ENCODE measurements at regions not wholly inside any gene's neighbourhood (a gene's known extent, or its start where the extent isn't known, plus 50 kb on each side); places are given as distances from the start of the nearest gene placed in this dataset.

DNA sequence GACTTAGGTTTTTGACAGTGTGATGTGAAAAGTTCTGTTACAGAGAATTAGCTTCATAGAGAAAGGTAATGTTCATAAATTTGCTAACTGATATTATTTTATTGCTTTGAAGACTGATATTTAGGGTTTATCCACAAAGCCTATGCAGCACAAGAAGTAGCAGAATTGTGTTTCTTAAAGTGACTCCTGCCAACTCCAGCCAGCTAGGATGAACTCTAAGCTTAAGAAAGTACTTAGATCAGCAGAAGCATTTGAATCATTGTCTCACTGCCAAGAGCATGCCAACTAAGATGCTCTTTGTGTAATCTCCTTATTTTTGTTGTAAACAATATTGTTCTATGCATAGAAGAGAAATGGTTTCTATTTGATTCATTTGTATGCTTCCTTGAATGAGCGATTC is 589.4 kb upstream of the ADGRL4 start:
- TF ChIP-seq RAD21 (conservative IDR thresholded peaks at IDR 0.05) (no peak), POLR2AphosphoS5 (IDR thresholded peaks at IDR 0.05) (no peak), EP300 (conservative IDR thresholded peaks at IDR 0.05; ENCODE audit: poor library complexity, severe bottlenecking) (no peak), EZH2 (IDR thresholded peaks at IDR 0.05; ENCODE audit: borderline replicate concordance, insufficient read depth, low read length, poor library complexity, severe bottlenecking) (no peak), TAF1 (IDR thresholded peaks at IDR 0.05; ENCODE audit: low read depth) (no peak), SMC3 (conservative IDR thresholded peaks at IDR 0.05; ENCODE audit: poor library complexity) (no peak), MXI1 (conservative IDR thresholded peaks at IDR 0.05; ENCODE audit: poor library complexity, severe bottlenecking) (no peak)
- TF ChIP-seq, protein P1, sequence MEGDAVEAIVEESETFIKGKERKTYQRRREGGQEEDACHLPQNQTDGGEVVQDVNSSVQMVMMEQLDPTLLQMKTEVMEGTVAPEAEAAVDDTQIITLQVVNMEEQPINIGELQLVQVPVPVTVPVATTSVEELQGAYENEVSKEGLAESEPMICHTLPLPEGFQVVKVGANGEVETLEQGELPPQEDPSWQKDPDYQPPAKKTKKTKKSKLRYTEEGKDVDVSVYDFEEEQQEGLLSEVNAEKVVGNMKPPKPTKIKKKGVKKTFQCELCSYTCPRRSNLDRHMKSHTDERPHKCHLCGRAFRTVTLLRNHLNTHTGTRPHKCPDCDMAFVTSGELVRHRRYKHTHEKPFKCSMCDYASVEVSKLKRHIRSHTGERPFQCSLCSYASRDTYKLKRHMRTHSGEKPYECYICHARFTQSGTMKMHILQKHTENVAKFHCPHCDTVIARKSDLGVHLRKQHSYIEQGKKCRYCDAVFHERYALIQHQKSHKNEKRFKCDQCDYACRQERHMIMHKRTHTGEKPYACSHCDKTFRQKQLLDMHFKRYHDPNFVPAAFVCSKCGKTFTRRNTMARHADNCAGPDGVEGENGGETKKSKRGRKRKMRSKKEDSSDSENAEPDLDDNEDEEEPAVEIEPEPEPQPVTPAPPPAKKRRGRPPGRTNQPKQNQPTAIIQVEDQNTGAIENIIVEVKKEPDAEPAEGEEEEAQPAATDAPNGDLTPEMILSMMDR (IDR thresholded peaks at IDR 0.05; ENCODE audit: poor library complexity, severe bottlenecking), result no peak
- TF ChIP-seq, protein P2, sequence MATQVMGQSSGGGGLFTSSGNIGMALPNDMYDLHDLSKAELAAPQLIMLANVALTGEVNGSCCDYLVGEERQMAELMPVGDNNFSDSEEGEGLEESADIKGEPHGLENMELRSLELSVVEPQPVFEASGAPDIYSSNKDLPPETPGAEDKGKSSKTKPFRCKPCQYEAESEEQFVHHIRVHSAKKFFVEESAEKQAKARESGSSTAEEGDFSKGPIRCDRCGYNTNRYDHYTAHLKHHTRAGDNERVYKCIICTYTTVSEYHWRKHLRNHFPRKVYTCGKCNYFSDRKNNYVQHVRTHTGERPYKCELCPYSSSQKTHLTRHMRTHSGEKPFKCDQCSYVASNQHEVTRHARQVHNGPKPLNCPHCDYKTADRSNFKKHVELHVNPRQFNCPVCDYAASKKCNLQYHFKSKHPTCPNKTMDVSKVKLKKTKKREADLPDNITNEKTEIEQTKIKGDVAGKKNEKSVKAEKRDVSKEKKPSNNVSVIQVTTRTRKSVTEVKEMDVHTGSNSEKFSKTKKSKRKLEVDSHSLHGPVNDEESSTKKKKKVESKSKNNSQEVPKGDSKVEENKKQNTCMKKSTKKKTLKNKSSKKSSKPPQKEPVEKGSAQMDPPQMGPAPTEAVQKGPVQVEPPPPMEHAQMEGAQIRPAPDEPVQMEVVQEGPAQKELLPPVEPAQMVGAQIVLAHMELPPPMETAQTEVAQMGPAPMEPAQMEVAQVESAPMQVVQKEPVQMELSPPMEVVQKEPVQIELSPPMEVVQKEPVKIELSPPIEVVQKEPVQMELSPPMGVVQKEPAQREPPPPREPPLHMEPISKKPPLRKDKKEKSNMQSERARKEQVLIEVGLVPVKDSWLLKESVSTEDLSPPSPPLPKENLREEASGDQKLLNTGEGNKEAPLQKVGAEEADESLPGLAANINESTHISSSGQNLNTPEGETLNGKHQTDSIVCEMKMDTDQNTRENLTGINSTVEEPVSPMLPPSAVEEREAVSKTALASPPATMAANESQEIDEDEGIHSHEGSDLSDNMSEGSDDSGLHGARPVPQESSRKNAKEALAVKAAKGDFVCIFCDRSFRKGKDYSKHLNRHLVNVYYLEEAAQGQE (IDR thresholded peaks at IDR 0.05; ENCODE audit: borderline replicate concordance), result no peak
- H3K79me2 ChIP-seq (replicated peaks; ENCODE audit: insufficient read depth, low read length), result no peaks in the 10 kb centered on the region
- H3F3A ChIP-seq (ENCODE audit: insufficient read depth, low read length, poor library complexity, severe bottlenecking), result no peaks in the 10 kb centered on the region
- no peaks in the 10 kb centered on the region for H4K20me1 ChIP-seq (ENCODE audit: insufficient read depth)
- no peaks in the 10 kb centered on the region for H3K9me2 ChIP-seq (ENCODE audit: insufficient read depth, low read length)
- no peaks in the 10 kb centered on the region for H3K36me3 ChIP-seq (ENCODE audit: insufficient read depth, low read length)
- no peak overlapping the region for H2AFZ ChIP-seq (ENCODE audit: low read depth, low read length)
- peaks cover 6% of the 10 kb centered on the region for H3K9me3 ChIP-seq (ENCODE audit: low read length)
- H3K27me3 ChIP-seq (ENCODE audit: insufficient read depth, low read depth, low read length), result no peaks in the 10 kb centered on the region
- H3K4me2 ChIP-seq (ENCODE audit: low read length), result no peak overlapping the region
- no peak overlapping the region for H3K27ac ChIP-seq (ENCODE audit: low read length)
- H3K4me3 ChIP-seq (ENCODE audit: low read length), result no peak overlapping the region
- H3K9ac ChIP-seq (ENCODE audit: low read length), result no peak overlapping the region

DNA sequence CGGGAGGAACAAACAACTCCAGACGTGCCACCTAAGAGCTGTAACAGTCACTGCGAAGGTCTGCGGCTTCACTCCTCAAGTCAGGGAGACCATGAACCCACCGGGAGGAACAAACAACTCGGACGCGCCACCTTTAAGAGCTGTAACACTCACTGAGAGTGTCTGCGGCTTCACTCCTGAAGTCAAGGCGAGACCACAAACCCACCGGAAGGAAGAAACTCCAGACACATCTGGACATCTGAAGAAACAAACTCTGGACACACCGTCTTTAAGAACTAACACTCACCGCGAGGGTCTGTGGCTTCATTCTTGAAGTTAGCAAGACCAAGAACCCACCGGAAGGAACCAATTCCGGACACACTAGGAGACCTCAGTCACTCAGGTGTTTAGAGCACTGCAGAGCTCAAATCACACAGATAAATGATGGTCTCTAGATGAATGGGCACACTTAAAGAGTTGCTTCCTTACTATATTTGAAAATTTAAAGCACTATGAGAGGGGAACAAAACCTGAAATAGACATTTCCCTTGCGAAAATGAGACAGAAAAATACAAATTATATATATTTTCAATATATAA is 587.7 kb upstream of the ADGRL4 start:
- Histone ChIP-seq H3K9ac (ENCODE audit: low read length) (no peak overlapping the region), H3K79me2 (replicated peaks; ENCODE audit: insufficient read depth, low read length) (no peaks in the 10 kb centered on the region), H2AFZ (ENCODE audit: low read depth, low read length) (no peak overlapping the region), H3K4me3 (ENCODE audit: low read length) (no peak overlapping the region), H3K9me3 (ENCODE audit: low read length) (no peaks in the 10 kb centered on the region), H3K27ac (ENCODE audit: low read length) (no peak overlapping the region), H3K9me2 (ENCODE audit: insufficient read depth, low read length) (no peaks in the 10 kb centered on the region), H4K20me1 (ENCODE audit: insufficient read depth) (no peaks in the 10 kb centered on the region), H3F3A (ENCODE audit: insufficient read depth, low read length, poor library complexity, severe bottlenecking) (no peaks in the 10 kb centered on the region), H3K4me2 (ENCODE audit: low read length) (no peak overlapping the region), H3K27me3 (ENCODE audit: insufficient read depth, low read depth, low read length) (no peaks in the 10 kb centered on the region), H3K36me3 (ENCODE audit: insufficient read depth, low read length) (no peaks in the 10 kb centered on the region)
- TF ChIP-seq EZH2 (IDR thresholded peaks at IDR 0.05; ENCODE audit: borderline replicate concordance, insufficient read depth, low read length, poor library complexity, severe bottlenecking) (no peak), RAD21 (conservative IDR thresholded peaks at IDR 0.05) (no peak), MXI1 (conservative IDR thresholded peaks at IDR 0.05; ENCODE audit: poor library complexity, severe bottlenecking) (no peak)

All from neural cell (in vitro differentiated cells).